OCI-LY7 (cell line): ENCODE measurements at regions not wholly inside any gene's neighbourhood (a gene's known extent, or its start where the extent isn't known, plus 50 kb on each side); places are given as distances from the start of the nearest gene placed in this dataset.

Experiments
- BruUV-seq: library from RNA; stranded (reverse); fragments of 400-500 nt; replicated peaks from 2 replicates; lab custom pipeline; 2021; lab: Mats Ljungman, UMichigan
- CTCF ChIA-PET: fragments of 300-600 bp; sonication (Branson Sonifier 250); formaldehyde crosslinking; loops from one replicate; lab custom pipeline; 2022; ENCODE audit warnings: antibody characterized with exemption; ENCODE audit not compliant: unreplicated experiment; lab: Charles Lee
- POLR2A ChIA-PET: fragments of 300-600 bp; sonication (Branson Sonifier 250); formaldehyde crosslinking; loops from one replicate; lab custom pipeline; 2022; ENCODE audit warnings: antibody characterized with exemption; lab: Charles Lee
- DNase-seq: peaks from one replicate; pipeline ENCODE4 v3.0.0-alpha.2; 2015; ENCODE audit warnings: low spot score
- H2AFZ ChIP-seq: fragments of 200-600 bp; sonication (generic), shearing (Covaris generic); 2 replicates; pipeline ENCODE4 v1.6.1; 2014; ENCODE audit warnings: mild to moderate bottlenecking, antibody characterized with exemption, low read length, moderate library complexity
- H3K27ac ChIP-seq: fragments of 200-600 bp; sonication (generic); 2 replicates; pipeline ENCODE4 v1.5.1; 2014; ENCODE audit warnings: mixed run types, low read depth, mild to moderate bottlenecking, moderate library complexity, low read length, inconsistent platforms; ENCODE audit not compliant: poor library complexity, severe bottlenecking
- H3K36me3 ChIP-seq: fragments of 200-600 bp; sonication (generic); 2 replicates; pipeline ENCODE4 v1.6.1; 2014; ENCODE audit warnings: mild to moderate bottlenecking, antibody characterized with exemption, low read length, moderate library complexity, mixed read lengths; ENCODE audit not compliant: insufficient read depth
- H3K4me1 ChIP-seq: fragments of 200-600 bp; sonication (generic); 2 replicates; pipeline ENCODE4 v1.5.1; 2014; ENCODE audit warnings: mild to moderate bottlenecking, low read length; ENCODE audit not compliant: insufficient read depth, poor library complexity, severe bottlenecking
- H3K4me2 ChIP-seq: fragments of 200-600 bp; sonication (generic); 2 replicates; pipeline ENCODE4 v1.6.1; 2014; ENCODE audit warnings: mild to moderate bottlenecking, low read length
- H3K4me3 ChIP-seq: fragments of 200-600 bp; sonication (generic); 2 replicates; pipeline ENCODE4 v1.5.1; 2014; ENCODE audit warnings: mild to moderate bottlenecking, low read depth, low read length; ENCODE audit not compliant: poor library complexity, severe bottlenecking
- H3K79me2 ChIP-seq: fragments of 200-600 bp; sonication (generic); 2 replicates; pipeline ENCODE4 v1.6.1; 2016; ENCODE audit warnings: low read depth, mild to moderate bottlenecking, low read length, moderate library complexity, mixed read lengths; ENCODE audit not compliant: insufficient read depth
- H3K9me2 ChIP-seq: fragments of 200-600 bp; sonication (generic); 2 replicates; pipeline ENCODE4 v1.6.1; 2016; ENCODE audit warnings: mild to moderate bottlenecking, low read length, mixed read lengths; ENCODE audit not compliant: insufficient read depth
- H3K9me3 ChIP-seq: fragments of 200-600 bp; sonication (generic); 2 replicates; pipeline ENCODE4 v1.6.1; 2014; ENCODE audit warnings: mild to moderate bottlenecking, mixed run types, low read length, mixed read lengths
- H4K20me1 ChIP-seq: fragments of 200-600 bp; sonication (generic); 2 replicates; pipeline ENCODE4 v1.6.1; 2014; ENCODE audit warnings: mild to moderate bottlenecking, antibody characterized with exemption, low read length, moderate library complexity, mixed read lengths; ENCODE audit not compliant: insufficient read depth
- EZH2phosphoT487 ChIP-seq: fragments of 200-600 bp; sonication (generic); IDR thresholded peaks from 2 replicates; pipeline ENCODE4 v1.6.1; 2018; ENCODE audit warnings: low read depth, borderline replicate concordance, mild to moderate bottlenecking, mixed run types, antibody characterized with exemption, low read length, moderate library complexity, mixed read lengths
- intact Hi-C: fragments of 100-400 bp; cut with micrococcal nuclease; formaldehyde crosslinking; loops from one replicate; pipeline ENCODE4 v1.10.0; 2022; ENCODE audit not compliant: unreplicated experiment
- TF ChIP-seq, protein P1 (sequence below): fragments of 200-600 bp; sonication (generic); conservative IDR thresholded peaks from 2 replicates; pipeline ENCODE4 v1.5.1; 2014; ENCODE audit warnings: mild to moderate bottlenecking, antibody characterized with exemption, low read length, moderate library complexity, mixed read lengths

DNA sequence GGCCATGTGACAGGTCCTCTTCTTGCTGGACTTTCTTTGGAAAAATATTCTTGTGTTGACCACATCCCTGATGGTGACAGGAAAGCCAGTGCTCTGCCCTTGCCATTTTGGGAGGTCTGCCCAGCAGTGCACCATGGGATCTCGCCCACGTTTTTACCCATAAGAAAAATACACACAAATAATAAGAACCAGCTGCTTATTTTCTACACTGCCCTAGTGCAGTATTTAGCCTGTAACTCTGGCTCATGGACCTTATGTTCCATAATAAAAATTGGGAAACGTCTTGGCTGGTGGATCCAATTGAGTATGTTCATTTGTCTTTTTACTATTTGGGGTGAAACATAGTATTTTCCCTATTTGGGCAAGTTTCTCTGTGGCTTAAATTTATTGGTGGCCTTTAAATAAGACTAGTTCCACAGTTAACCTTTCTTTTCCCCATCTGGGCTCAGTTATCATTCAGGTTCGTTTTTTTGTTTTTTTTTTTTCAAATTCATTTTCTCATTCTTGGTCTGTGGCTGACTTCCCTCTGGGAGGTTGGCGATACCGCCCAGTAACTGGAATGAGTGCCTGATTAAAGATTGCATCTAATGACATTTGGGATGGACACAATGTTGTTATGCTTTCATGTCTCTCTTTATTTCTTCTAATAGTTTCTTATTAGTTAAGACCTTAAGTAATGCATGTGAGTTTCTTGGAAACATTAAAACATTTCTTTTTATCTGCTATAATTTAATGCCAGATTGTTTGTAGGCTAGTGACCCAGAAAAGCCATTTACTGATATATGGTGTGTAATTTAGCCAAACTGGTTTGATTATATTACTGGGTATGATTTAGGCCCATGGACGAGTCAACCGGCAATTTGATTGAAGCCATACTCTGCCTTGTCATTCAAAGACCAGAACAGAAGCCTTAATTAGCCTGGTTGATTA, 163.7 kb downstream of the FGF10 start:
- CTCF ChIA-PET = no interaction called here
- no peaks in the 10 kb centered on the region for H3K36me3 ChIP-seq
- H3K4me1 ChIP-seq = no peaks in the 10 kb centered on the region
- no peak overlapping the region for H3K4me2 ChIP-seq
- POLR2A ChIA-PET = no interaction called here
- no peaks in the 10 kb centered on the region for H3K79me2 ChIP-seq
- DNase-seq = no peak
- BruUV-seq = no TSS peak
- H2AFZ ChIP-seq = no peak overlapping the region
- no peak overlapping the region for H3K27ac ChIP-seq
- H3K9me3 ChIP-seq = no peaks in the 10 kb centered on the region
- TF ChIP-seq EZH2phosphoT487 = no peak
- TF ChIP-seq, protein P1, sequence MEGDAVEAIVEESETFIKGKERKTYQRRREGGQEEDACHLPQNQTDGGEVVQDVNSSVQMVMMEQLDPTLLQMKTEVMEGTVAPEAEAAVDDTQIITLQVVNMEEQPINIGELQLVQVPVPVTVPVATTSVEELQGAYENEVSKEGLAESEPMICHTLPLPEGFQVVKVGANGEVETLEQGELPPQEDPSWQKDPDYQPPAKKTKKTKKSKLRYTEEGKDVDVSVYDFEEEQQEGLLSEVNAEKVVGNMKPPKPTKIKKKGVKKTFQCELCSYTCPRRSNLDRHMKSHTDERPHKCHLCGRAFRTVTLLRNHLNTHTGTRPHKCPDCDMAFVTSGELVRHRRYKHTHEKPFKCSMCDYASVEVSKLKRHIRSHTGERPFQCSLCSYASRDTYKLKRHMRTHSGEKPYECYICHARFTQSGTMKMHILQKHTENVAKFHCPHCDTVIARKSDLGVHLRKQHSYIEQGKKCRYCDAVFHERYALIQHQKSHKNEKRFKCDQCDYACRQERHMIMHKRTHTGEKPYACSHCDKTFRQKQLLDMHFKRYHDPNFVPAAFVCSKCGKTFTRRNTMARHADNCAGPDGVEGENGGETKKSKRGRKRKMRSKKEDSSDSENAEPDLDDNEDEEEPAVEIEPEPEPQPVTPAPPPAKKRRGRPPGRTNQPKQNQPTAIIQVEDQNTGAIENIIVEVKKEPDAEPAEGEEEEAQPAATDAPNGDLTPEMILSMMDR = no peak
- H3K4me3 ChIP-seq = no peak overlapping the region
- intact Hi-C loops = no loop called here
- no peaks in the 10 kb centered on the region for H4K20me1 ChIP-seq
- no peaks in the 10 kb centered on the region for H3K9me2 ChIP-seq

DNA sequence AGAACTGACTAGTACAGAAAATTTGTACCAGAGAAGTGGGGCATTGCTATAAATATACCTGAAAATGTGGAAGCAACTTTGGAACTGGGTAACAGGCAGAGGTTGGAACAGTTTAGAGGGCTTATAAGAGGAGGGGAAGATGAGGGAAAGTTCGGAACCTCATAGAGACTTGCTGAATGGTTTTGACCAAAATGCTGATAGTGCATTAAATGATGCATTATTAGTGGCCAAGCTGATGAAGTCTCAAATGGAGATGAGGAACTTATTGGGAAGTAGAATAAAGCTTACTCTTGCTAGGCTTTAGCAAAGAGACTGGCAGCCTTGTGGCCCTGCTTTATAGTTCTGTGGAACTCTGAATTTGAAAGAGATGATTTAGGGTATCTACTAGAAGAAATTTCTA, 189.8 kb downstream of the FGF10 start:
- no TSS peak for BruUV-seq
- H3K36me3 ChIP-seq = no peaks in the 10 kb centered on the region
- no peaks in the 10 kb centered on the region for H3K4me1 ChIP-seq
- TF ChIP-seq, protein P1 = no peak
- no peak for TF ChIP-seq EZH2phosphoT487
- H3K27ac ChIP-seq = no peak overlapping the region
- no peak overlapping the region for H3K4me2 ChIP-seq
- no peak overlapping the region for H3K4me3 ChIP-seq
- ChIA-PET CTCF (no interaction called here), POLR2A (no interaction called here)
- H4K20me1 ChIP-seq = no peaks in the 10 kb centered on the region
- H2AFZ ChIP-seq = no peak overlapping the region
- H3K9me3 ChIP-seq = no peaks in the 10 kb centered on the region
- no peaks in the 10 kb centered on the region for H3K9me2 ChIP-seq
- no peaks in the 10 kb centered on the region for H3K79me2 ChIP-seq
- intact Hi-C loops = no loop called here
- DNase-seq = no peak

DNA sequence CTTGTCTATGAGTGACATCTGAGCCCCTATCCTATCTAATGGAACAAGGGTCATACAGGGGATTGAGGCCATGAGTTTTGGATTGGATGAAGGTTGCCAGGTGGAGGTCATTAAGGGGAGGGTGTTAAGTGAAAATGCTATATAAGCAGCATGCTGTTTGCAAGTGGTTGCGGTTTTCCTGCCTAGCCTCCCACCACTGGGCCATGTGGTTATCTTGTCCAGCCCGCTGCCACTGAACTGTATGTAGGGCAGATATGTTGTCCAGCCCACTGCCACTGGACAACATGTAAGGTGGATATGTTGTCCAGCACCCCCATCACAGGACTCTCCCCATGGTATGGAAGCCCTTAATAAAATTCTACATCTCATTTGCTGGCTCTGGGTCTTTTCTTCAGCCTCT, 200.0 kb downstream of the FGF10 start:
- no peak for DNase-seq
- Histone ChIP-seq H3K4me2 (no peak overlapping the region), H3K27ac (no peak overlapping the region), H4K20me1 (no peaks in the 10 kb centered on the region), H3K4me1 (no peaks in the 10 kb centered on the region), H3K9me3 (no peaks in the 10 kb centered on the region), H2AFZ (no peak overlapping the region), H3K79me2 (no peaks in the 10 kb centered on the region), H3K9me2 (no peaks in the 10 kb centered on the region), H3K4me3 (no peak overlapping the region), H3K36me3 (no peaks in the 10 kb centered on the region)
- CTCF ChIA-PET = no interaction called here
- intact Hi-C loops = no loop called here
- POLR2A ChIA-PET = no interaction called here
- TF ChIP-seq, protein P1 = no peak
- no peak for TF ChIP-seq EZH2phosphoT487
- no TSS peak for BruUV-seq
